GM18873 (cell line): ENCODE measurements at regions not wholly inside any gene's neighbourhood (a gene's known extent, or its start where the extent isn't known, plus 50 kb on each side); places are given as distances from the start of the nearest gene placed in this dataset.

Experiments used
- ATAC-seq: cut with Tn5 transposase; IDR thresholded peaks from one replicate; pipeline ENCODE4 v1.9.1; 2021; ENCODE audit warnings: mild to moderate bottlenecking, moderate library complexity, moderate number of reproducible peaks; ENCODE audit not compliant: unreplicated experiment, low FRiP score

DNA sequence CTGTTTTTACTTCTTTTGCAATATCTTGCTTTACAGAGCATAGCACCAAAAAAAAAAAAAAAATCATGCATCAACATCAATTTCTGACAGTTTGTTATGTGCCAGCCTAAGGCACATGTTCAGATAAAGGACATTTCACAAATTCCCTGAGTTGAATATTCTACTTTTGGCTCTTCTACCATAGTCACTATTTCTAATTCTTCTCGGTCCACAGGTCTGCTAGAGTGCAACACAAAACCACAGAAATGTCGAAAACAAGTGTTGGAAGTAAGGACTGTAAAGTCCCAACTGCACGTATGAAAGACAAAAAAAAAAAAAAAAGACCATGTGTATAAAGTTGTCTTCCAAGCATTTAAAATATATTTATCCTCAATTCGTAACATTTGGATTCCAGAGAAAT lies 494.2 kb upstream of the INTU start:
- ATAC-seq, result no peak

DNA sequence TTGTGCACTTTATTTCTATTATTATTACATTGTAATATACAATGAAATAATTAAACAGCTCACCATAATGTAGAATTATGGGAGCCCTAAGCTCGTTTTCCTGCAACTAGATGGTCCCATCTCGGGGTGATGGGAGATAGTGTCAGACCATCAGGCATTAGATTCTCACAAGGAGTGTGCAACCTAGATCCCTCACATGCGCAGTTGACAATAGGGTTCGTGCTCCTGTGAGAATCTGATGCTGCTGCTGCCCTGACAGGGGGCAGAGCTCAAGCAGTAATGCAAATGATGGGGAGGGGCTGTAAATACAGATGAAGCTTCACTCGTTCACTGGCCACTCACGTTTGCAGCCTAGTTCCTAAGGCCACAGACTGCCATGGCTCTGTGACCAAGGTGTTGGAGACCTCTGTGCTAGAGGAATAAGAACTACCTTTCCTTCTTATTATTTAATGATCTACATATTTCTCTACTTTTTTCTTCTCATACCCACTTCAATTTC lies 492.9 kb upstream of the INTU start:
- no peak for ATAC-seq

GRCh38 chr4:127140306-127140705 lies 492.5 kb upstream of the INTU start:
- no peak for ATAC-seq

- ATAC-seq, result no peak
Observed at GRCh38 chr4:127141856-127142255, 490.9 kb upstream of the INTU start.

DNA sequence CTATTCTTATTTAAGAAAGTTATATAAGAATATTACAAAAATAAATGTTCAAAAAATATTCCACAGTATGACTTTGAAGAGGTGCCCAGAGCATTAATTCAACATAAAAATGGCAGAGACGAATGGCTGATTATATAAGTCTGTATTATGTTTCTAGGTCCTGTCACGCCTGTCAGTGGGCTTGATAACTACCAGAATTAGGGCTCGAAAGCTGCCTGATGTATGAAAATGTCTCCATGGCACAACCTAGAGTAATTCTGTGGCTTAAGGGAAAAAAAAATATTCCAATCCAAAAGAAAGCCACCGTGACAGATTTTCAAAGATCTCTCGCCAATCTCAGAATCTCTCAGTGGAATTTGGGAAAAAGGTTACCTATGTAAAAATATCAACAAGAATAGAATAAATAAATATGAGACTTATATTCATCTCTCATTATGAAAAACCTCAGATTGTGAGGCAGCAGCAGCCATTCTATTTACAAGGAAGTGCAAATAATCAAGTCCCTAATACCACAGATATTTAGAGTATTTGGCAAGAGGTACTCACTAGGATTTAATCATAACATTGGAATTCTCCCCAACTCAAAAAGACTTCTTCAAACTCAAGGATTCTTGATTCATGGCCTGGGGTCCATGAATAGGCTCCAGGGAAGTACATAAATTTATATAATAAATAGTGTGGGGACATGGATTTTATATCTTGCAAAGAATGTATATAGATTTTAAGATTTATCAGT lies 489.1 kb upstream of the INTU start:
- ATAC-seq, result no peak

- ATAC-seq, result no peak
Observed at GRCh38 chr4:127145006-127145540, 487.7 kb upstream of the INTU start.

DNA sequence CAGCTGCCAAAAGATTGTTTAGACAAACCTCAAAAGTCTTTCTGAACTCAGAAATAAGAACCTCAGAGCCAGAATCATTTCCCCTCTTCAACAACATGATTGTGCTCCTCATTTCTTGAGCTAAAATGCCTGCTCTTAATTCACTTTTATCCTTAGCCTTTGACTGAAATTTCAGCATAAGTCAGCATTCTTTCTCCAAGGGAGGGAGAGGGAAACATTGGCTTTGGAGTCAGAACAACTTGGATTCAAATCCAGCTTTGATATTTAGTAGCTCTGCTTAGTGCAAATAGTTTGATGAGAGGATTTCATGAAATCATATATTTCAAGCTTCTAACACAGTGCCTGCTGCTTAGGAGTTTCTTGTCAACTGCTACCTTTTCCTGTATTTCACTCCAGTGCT lies 484.6 kb upstream of the INTU start:
- ATAC-seq, result no peak

GRCh38 chr4:127149086-127149485 lies 483.7 kb upstream of the INTU start:
- no peak for ATAC-seq

DNA sequence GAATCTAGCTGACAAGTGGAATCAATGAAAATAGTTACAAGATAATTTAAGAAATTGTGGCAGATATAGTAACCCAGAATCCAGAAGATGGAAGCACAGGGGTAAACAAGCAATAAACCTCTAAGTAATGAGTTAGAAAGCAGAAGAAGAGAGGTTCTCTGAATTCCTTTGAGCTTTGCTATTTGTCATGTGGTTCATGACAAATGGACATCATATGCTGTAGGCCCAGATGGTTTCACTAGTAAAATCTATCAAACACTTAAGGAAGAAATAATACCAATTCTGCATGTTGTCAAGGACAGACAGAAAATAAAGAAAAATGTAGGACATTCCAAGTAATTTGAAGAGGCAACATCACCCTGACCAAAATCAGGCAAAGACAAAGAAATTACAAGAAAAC lies 480.8 kb upstream of the INTU start:
- ATAC-seq, result no peak

- no peak for ATAC-seq
Observed at GRCh38 chr4:127155116-127155515, 477.6 kb upstream of the INTU start.

DNA sequence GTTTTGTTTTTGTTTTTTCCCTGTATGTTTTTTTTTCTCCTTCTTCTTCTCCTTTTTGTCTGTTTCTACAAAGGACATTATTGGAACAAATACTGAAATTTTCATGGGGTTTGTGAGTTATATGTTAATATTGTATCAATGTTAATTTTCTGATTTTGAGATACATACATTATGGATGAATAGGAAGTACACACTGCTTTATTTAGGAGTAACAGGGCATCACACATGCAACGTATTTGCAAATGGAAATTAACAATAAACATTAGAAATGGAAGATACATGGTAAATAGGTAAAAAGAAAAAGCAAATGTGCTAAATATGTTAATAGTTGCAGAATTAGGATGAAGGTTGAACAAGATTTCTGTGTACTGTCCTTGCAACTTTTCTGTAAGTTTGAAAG lies 477.2 kb upstream of the INTU start:
- ATAC-seq, result no peak

- no peak for ATAC-seq
Observed at GRCh38 chr4:127162741-127163140, 470.0 kb upstream of the INTU start.

GRCh38 chr4:127165971-127166370 lies 466.8 kb upstream of the INTU start:
- no peak for ATAC-seq

DNA sequence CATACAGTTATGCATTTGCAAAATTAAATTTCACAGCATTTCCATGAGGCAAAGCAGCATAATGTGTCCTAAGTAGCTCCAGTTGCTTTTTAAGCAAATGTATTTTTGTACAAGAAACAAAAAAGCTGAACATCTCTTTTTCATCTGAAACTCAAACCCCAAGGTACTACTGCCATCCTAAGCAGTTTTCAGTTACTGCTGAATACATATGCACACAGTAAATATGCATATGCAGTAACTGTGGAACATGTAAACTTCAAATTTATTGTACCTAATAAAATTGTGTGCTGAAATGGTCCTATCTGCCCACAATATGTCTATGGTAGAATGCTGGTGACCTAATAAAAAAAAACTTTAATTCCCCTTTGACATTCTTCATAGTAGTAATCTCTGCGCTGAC lies 458.6 kb upstream of the INTU start:
- ATAC-seq, result no peak

- no peak for ATAC-seq
Observed at GRCh38 chr4:127174616-127175015, 458.1 kb upstream of the INTU start.

DNA sequence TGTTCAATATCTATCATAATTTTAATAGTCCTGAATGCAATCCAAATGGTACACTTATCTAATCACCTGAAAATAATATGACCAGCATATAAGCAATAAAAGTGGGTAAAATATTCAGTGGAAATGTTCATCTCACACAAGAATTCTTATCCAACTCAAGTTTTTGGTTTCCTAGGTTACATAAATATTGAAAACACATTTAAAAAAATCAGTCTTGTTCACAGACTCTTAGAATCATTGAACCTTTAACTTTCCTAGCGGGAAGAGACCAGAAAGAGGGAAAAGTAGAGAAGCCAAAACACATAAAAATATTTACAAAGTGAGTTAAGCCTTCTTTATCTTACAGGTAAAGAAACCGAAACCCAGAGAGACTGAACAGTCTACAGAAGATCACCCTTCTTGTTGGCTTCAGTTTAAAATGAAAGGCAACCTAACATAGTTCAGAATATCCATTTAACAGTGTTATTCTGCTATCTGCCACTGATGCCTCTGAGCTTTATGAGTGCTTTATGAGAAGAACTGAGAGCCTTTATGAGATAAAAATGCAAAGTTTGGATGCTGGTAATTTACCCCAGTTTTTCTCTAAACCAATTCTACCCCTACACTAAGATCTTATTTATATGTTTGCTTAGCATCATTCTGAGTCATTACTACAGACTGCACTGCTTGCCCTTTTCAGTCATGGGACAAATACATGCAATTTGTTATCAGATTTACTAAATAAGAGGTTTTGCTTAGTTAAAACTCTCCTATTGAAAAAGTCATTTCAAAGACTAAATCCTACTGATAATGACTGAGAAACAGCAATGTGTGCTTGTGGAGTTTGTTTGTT lies 453.3 kb upstream of the INTU start:
- ATAC-seq, result no peak

GRCh38 chr4:127181001-127181400 lies 451.8 kb upstream of the INTU start:
- no peak for ATAC-seq

DNA sequence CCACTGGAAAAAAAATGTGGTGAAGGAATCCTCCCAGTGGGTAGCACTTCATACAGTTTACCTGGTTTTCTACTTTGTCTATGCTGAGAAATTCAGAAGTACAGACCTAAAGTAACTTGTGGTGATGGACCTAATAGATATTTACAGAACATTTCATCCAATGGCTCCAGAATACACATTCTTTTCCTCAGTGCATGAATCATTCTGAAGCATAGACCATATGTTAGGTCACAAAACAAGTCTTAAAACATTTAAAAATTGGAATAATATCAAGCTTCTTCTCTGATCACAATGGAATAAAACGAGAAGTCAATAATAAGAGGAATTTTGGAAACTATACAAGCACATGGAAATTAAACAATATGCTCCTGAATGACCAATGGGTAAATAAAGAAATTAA lies 450.1 kb upstream of the INTU start:
- ATAC-seq, result no peak

DNA sequence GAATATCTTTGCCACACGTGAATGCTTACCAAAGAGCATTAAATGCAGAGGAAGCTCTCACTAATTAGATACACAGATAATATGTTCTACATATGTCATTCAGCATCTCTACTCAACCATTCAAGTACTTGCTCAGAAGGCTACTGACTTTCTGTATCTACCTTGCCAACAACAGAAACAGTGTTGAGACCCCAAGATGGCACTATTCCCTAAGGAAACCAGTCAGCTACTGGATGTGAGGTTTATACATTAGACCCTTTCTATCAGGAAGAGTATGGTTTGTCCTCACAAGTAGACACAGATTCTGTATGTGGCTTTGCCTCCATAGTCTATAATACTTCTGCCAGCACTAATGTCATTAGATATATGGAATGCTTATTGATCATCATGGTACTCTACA lies 443.9 kb upstream of the INTU start:
- no peak for ATAC-seq

DNA sequence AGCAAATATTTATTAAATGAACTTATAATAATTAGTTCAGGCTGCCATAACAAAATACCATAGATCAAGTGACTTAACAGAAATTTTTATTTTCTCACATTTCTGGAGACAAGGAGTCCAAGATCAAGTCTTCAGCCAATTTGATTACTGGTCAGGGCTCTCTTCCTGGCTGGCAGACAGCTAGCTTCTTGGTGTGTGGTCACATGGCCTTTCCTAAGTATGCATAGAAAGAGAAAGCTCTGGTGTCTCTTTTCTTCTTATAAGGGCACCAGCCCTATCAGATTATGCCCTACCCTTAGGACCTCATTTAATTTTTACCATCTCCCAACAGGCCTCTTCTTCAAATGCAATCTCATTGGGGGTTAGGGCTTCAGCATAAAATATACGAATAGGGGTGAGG lies 438.5 kb upstream of the INTU start:
- ATAC-seq, result no peak

- ATAC-seq, result no peak
Observed at GRCh38 chr4:127196655-127197352, 436.0 kb upstream of the INTU start.
